ENCODE measurements at regions not wholly inside any gene's neighbourhood (a gene's known extent, or its start where the extent isn't known, plus 50 kb on each side); places are given as distances from the start of the nearest gene placed in this dataset.

DNA sequence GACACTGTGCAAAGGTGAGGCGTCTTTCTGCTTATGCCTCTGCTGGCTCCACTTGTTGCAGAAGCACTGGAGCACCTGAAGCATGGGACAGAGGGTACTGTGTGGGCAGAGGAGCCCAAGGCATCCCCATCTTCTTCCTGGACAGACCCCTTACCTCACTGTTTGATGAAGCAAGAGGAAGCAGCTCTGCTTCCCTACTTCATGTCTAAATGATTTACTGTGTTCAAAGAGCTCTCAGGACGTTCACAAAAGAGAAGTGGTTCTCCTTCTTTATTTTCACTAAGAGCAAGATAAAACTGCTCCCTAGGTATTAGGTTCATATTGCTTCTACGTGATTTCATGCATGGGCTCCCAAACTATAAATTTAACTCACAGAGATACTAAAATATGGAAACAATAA lies 1635.4 kb upstream of the SLC10A2 start:
- no peak for DNase-seq (ENCODE audit: low spot score in 2 of 2, unreplicated experiment in 2 of 2)
- TF ChIP-seq, protein P1, sequence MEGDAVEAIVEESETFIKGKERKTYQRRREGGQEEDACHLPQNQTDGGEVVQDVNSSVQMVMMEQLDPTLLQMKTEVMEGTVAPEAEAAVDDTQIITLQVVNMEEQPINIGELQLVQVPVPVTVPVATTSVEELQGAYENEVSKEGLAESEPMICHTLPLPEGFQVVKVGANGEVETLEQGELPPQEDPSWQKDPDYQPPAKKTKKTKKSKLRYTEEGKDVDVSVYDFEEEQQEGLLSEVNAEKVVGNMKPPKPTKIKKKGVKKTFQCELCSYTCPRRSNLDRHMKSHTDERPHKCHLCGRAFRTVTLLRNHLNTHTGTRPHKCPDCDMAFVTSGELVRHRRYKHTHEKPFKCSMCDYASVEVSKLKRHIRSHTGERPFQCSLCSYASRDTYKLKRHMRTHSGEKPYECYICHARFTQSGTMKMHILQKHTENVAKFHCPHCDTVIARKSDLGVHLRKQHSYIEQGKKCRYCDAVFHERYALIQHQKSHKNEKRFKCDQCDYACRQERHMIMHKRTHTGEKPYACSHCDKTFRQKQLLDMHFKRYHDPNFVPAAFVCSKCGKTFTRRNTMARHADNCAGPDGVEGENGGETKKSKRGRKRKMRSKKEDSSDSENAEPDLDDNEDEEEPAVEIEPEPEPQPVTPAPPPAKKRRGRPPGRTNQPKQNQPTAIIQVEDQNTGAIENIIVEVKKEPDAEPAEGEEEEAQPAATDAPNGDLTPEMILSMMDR (IDR thresholded peaks at IDR 0.05; ENCODE audit: unreplicated experiment): no peak
- no peaks in the 10 kb centered on the region for H3K27me3 Mint-ChIP-seq (ENCODE audit: low read depth)
- H3K4me1 Mint-ChIP-seq: peaks cover 4% of the 10 kb centered on the region
- no peak overlapping the region for H3K27ac Mint-ChIP-seq
- H3K36me3 Mint-ChIP-seq: no peaks in the 10 kb centered on the region
- peaks cover 4% of the 10 kb centered on the region for H3K9me3 Mint-ChIP-seq
- no peak overlapping the region for H3K4me3 Mint-ChIP-seq

DNA sequence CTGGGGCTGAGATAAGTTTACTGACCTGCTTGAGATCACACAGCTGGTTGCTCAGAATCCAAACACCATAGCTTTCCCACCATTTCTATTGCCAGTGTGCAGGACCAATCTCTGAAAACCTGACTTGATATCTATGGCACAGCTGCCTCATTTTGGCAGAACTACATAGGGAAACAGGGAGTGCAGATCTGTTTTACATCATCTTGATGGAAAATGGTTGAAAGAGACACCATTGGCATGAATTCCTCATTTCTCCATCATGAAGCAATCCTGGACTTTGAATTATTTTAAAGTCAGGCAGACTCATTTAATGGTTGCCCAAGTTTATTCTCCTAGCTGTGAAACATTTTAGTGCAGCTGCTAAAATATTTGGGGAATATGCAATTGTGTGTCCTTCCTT lies 1628.2 kb upstream of the SLC10A2 start:
- no peak overlapping the region for H3K27ac Mint-ChIP-seq
- DNase-seq (ENCODE audit: low spot score in 2 of 2, unreplicated experiment in 2 of 2): no peak

DNA sequence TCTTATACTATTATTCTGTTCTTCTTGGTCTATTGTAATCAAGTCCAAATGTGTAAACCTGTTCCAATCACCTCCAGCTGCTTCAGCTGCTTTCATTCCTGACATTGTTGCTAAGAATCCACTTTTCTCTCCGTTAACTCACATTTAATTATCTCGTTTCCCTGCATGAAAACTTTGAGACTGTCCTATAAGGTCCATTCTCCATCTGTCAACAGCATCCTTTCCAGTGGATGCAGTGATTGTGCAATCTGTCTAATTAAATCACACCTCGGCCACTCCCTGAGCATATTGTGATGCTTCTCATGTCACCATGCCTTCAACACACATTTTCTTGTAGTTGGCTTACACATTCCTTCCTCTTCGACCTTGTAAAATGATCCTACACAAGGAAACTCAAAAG lies 1626.9 kb upstream of the SLC10A2 start:
- Mint-ChIP-seq H3K27ac (no peak overlapping the region), H3K4me3 (no peak overlapping the region), H3K36me3 (no peaks in the 10 kb centered on the region), H3K9me3 (peaks cover 8% of the 10 kb centered on the region), H3K27me3 (ENCODE audit: low read depth) (no peaks in the 10 kb centered on the region), H3K4me1 (no peaks in the 10 kb centered on the region)
- no peak for DNase-seq (ENCODE audit: low spot score in 2 of 2, unreplicated experiment in 2 of 2)
- TF ChIP-seq, protein P1 (IDR thresholded peaks at IDR 0.05; ENCODE audit: unreplicated experiment): no peak

More for the DNA sequence above, 1628.2 kb upstream of the SLC10A2 start:
- H3K4me3 Mint-ChIP-seq: no peak overlapping the region
- TF ChIP-seq, protein P1 (IDR thresholded peaks at IDR 0.05; ENCODE audit: unreplicated experiment): no peak
- H3K9me3 Mint-ChIP-seq: peaks cover 8% of the 10 kb centered on the region
- no peaks in the 10 kb centered on the region for H3K36me3 Mint-ChIP-seq
- H3K4me1 Mint-ChIP-seq: no peaks in the 10 kb centered on the region
- no peaks in the 10 kb centered on the region for H3K27me3 Mint-ChIP-seq (ENCODE audit: low read depth)

DNA sequence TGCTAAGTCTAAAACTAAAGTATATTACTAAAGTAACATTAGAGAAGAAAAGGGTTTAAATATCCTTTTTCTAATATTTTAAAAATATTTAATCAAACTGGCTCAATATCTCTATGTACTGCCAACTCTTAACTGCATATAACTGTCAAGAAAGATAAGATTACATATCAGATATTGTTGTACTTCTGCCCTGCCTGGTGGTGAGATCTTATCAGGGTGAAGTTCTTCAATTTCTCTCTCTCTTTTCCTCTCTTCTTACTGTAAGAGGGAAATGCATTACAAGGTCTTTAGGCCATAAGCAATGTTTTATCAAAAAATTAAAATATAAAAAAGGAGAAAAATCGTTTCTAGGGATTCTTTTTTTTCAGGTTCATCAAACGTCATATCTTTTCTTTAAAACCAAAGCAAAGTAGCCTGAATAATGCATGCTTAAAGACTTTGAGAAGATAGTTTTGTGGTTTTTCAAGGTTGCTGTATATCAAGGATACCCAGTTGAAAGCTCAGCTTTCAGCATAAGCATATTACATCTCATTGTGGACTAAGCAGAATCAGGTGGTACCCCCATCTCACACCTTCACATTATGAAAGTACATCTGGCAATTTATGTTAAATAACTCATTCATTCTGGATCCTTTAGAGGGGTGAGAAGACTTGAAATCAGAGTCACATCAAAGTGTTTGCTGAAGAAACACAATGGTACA lies 1625.7 kb upstream of the SLC10A2 start:
- DNase-seq (ENCODE audit: low spot score in 2 of 2, unreplicated experiment in 2 of 2): no peak
- TF ChIP-seq, protein P1 (IDR thresholded peaks at IDR 0.05; ENCODE audit: unreplicated experiment): no peak
- no peaks in the 10 kb centered on the region for H3K27me3 Mint-ChIP-seq (ENCODE audit: low read depth)
- H3K4me1 Mint-ChIP-seq: no peaks in the 10 kb centered on the region
- H3K9me3 Mint-ChIP-seq: peaks cover 4% of the 10 kb centered on the region
- H3K4me3 Mint-ChIP-seq: no peak overlapping the region
- H3K36me3 Mint-ChIP-seq: no peaks in the 10 kb centered on the region
- H3K27ac Mint-ChIP-seq: no peak overlapping the region

DNA sequence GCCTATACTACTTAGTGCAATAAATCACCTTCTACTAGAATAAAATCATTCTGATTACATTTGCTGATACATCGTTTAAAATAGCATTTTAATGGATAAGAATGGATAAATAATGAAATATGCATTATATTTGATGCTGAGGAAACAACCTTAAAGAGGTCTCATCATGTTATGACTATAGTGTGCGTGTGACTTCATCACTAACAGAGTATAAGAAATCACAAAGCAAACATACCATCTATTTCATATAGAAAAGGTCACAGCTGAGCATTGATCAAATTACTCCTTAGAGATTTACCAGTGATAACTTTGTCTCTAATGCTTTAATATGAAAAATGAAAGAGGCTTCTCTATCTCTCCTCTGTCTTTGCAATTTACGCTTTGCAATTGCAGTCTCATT lies 1620.3 kb upstream of the SLC10A2 start:
- no peaks in the 10 kb centered on the region for H3K9me3 Mint-ChIP-seq
- peaks cover 1% of the 10 kb centered on the region for H3K27me3 Mint-ChIP-seq (ENCODE audit: low read depth)
- no peaks in the 10 kb centered on the region for H3K36me3 Mint-ChIP-seq
- TF ChIP-seq, protein P1 (IDR thresholded peaks at IDR 0.05; ENCODE audit: unreplicated experiment): no peak
- H3K27ac Mint-ChIP-seq: no peak overlapping the region
- no peak for DNase-seq (ENCODE audit: low spot score in 2 of 2, unreplicated experiment in 2 of 2)
- H3K4me1 Mint-ChIP-seq: no peaks in the 10 kb centered on the region
- H3K4me3 Mint-ChIP-seq: no peak overlapping the region
